GM19023 (cell line): ENCODE measurements at regions not wholly inside any gene's neighbourhood (a gene's known extent, or its start where the extent isn't known, plus 50 kb on each side); places are given as distances from the start of the nearest gene placed in this dataset.
"Not testable (repeated sequence)": the region's sequence is repeated elsewhere in the genome, so short reads cannot be mapped to it uniquely, and the experiment has no call there.

Experiments used
- ATAC-seq: cut with Tn5 transposase; IDR thresholded peaks from one replicate; pipeline ENCODE4 v1.9.1; 2021; ENCODE audit warnings: mild to moderate bottlenecking, moderate library complexity; ENCODE audit not compliant: unreplicated experiment

DNA sequence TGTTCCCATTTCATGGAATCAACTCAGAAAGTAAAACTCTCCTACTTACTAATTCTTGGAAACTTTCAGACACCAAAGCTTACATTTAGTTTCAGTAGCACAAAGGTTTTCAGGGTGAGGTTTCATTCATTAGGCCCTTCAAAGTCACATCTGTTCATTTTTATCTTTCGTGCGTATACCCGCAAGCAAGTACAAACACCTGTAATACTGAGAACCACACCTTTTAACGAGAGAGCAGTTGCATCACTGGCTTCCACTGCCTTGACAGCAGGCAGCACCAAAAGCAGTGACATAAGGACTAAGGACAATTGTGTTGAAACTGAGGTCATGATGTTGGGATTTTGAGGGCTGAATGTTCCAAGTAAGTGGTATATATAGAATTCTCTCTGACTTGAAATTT lies 60.5 kb downstream of the GOLGA6L22 start:
- not testable (repeated sequence) for ATAC-seq

- not testable (repeated sequence) for ATAC-seq
Observed at GRCh38 chr15:22526537-22526936, 67.8 kb downstream of the GOLGA6L22 start.

- not testable (repeated sequence) for ATAC-seq
Observed at GRCh38 chr15:22527016-22527415, 68.3 kb downstream of the GOLGA6L22 start.

DNA sequence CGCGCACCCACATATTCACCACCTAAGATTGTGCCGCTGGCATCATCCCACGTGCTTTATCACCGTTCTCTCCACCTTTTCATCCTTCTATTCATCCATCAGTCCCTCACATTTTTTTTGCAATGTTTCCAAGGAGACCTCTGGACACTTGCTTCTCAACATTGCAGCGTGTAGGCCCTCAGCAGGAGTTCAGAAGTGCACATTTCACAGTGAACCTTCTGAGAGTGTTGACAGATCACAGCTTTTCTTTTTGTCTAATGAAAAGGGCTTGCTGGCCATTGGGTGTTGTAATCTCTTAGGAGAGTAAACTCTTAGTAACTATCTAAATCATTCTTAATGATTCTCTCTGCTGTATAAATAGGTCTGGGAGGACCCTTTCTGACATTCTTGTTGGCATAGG lies 70.5 kb downstream of the GOLGA6L22 start:
- ATAC-seq = not testable (repeated sequence)

DNA sequence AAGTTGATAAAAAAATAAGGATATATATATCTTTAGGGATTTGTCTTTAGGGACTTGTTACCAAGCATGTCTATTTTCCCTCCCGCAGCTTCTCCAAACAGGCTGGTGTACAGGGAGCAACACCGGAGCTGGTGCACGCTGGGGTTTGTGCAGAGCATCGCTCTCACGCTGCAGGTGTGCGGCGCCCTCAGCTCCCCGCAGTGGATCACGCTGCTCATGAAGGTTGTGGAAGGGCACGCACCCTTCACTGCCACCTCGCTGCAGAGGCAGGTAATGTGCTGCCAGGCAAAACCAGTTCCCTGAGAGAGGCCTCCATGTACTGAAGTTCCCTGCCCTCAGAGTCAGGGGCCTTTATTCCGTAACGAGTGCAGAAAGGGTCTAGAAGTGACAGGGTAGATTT lies 101.0 kb downstream of the GOLGA6L22 start:
- not testable (repeated sequence) for ATAC-seq

DNA sequence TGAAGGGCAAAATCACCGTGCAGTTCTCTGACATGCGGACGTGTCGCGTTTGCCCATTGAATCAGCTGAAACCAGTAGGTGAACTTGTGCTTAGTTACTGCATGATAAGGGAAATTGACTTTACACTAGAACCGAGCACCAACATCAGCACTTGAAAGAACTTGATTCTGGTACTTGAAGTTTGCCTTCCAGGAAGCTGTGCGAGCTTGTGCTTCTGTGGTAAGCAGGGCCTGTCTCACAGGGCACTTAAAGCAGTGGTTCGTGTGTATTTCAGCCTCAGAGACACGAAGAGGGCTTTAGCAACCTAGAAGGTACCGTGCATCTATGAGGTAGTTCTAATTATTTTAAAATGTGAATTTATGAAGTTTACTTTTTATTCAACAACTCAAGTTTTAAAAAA lies 103.0 kb downstream of the GOLGA6L22 start:
- ATAC-seq = not testable (repeated sequence)

DNA sequence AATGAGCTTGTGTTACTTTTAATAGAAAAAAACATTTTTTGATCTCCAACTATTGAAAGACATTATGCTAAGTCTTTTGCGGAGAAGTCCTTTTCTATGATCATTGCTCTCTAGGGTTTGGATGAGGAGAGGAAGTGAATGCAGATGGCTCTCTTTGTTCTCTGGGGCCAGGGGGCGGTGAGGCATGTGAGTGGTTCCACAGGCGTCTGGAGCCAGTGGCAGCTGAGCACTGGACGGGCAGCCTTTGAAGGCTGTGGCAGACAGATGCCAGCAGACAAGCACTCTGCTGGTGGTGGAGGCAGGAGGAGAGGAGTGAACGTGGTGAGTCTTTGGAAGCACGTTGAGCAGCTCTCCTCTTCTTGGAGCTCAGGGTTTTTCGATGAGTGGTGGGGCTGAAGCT lies 107.8 kb downstream of the GOLGA6L22 start:
- not testable (repeated sequence) for ATAC-seq

- ATAC-seq = not testable (repeated sequence)
Observed at GRCh38 chr15:22569486-22569885, 110.8 kb downstream of the GOLGA6L22 start.

- peak; percentile 59 for ATAC-seq
Observed at GRCh38 chr15:22572152-22572735, 113.5 kb downstream of the GOLGA6L22 start.

- ATAC-seq = not testable (repeated sequence)
Observed at GRCh38 chr15:22572792-22573191, 114.1 kb downstream of the GOLGA6L22 start.

GRCh38 chr15:22577828-22578227 lies 119.1 kb downstream of the GOLGA6L22 start:
- not testable (repeated sequence) for ATAC-seq

DNA sequence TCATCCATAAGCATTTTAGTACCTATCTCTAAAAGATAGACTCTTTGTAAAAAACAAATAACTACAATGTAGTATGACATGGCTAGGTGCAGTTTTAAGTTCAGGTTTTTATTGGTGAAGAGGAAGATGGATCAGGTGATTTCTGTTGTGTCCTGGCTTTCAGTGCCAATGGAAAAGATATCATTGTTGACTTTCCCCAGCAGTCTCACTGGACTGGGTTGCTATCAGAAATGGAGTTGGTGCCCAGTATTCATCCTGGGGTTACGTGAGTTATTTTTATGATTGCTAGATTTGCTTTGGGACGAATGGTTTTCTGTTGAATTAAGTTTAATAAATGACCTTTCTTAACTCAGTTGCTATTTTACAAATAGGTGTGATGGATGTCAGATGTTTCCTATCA lies 120.5 kb downstream of the GOLGA6L22 start:
- ATAC-seq = not testable (repeated sequence)

DNA sequence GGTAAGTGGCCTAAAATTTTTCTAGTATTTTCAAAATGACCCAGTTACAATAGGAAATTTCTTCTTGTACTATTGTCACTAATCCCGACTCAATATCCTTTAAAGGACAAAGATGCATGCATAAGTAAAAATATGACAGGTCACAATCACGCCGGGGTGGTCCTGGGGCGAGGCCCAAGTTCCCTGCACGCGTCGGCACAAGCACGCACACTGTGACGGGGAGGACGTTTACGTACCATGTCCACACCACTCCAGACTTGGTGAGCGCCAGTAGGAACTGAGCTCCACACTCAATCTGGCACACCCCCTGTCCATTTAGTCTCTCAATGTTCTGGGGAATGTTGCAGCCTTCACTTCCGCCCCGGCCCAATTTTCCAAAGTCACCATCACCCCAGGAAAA lies 128.7 kb downstream of the GOLGA6L22 start:
- ATAC-seq = not testable (repeated sequence)

- ATAC-seq = not testable (repeated sequence)
Observed at GRCh38 chr15:22598552-22598951, 139.8 kb downstream of the GOLGA6L22 start.

DNA sequence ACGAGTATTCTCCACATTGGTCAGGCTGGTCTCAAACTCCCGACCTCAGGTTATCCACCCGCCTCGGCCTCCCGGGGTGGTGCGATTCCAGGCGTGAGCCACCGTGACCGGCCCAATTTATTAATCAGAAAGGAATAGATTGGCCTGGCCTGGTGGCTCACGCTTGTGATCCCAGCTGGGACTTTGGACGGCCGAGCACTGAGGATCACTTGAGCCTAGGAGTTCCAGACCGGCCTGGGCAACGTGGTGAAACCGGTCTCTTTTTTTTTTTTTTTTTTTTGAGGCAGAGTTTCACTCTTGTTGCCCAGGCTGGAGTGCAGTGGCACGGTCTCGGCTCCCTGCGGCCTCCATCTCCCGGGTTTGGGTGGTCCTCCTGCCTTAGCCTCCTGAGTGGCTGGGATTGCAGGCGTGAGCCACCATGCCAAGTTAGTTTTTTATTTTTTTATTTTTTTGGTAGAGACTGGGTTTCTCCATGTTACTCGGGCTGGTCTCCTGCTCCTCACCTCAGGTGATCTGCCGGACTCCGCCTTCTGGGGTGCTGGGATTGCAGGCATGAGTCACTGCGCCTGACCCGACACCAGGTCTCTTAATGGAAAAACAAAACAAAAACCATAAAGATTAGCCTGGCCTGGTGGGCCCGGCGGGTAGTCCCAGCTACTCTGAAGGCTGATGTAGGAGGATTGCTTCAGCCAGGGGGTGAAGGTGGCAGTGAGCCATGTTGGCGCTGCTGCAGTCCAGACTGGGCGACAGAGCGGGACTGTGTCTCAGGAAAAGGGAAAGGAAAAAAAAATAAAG lies 141.0 kb downstream of the GOLGA6L22 start:
- ATAC-seq = not testable (repeated sequence)

DNA sequence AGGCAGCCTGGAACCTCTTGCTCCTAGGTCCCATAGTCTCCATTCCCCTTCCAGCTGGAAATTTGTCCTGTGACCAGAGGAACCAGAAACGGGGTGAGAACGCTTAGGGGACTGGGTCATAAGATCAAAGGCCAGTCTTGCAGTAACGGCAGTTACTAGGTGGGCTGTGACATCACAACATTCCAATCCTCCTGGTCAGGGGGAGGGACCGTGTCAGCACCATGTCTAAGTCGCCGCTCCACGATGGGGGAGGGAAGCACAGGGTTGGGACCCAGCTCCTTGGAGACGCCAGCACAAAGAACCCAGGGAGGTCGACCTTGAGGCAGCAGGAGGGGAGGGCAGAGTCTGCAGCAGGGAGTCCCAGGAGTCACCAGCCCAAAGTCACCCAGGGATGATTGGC lies 158.3 kb downstream of the GOLGA6L22 start:
- ATAC-seq = not testable (repeated sequence)

DNA sequence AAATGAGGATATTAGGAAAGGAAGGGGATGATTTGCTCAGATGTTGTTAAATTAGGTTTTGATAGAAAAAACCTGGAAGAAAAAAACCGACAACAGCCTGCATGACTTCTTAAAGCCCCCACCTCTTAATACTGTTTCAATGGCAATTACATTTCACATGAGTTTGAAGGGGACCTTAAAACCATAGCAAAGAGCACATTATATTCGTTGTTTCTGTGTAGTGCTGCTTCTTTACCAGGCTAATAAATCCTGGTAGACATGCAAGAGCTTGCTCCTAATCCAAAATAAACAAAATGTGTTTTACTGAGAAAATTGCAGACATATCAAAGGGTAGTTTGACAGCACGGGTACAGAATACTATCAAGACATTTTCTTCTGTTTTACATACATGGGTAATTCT lies 154.7 kb upstream of the NIPA1 start:
- not testable (repeated sequence) for ATAC-seq

DNA sequence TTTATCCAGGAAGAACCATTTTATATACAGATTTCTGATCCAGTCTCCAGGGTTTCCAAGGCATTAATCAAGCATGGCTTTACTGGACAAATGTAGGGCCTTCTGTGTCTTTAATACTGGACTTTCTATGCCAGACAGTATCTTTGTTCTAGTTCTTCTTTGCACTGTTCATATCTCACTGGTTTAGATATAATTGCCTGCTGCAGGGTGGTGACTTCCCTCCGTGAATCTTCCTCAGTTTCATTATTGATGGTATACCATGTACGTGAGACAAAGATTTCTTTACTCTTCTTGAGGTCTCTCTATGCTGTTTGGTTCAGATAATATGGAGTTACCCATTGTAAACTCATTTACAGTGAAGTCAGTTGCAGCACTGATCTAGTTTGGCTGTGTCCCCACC lies 146.5 kb upstream of the NIPA1 start:
- not testable (repeated sequence) for ATAC-seq

DNA sequence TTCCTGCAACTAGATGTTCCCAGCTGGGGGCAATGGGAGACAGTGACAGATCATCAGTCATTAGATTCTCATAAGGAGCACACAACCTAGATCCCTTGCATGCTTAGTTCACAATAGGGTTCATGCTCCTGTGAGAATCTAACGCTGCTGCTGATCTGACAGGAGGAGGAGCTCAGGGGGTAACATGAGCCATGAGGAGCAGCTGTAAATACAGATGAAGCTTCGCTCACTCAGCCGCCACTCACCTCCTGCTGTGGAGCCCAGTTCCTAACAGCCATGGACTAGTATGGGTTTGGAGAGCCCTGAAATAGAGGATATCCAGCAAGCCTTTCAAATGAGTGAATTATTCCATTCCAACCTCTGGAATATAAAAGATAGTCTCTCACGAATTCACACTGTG lies 137.0 kb upstream of the NIPA1 start:
- ATAC-seq = not testable (repeated sequence)

DNA sequence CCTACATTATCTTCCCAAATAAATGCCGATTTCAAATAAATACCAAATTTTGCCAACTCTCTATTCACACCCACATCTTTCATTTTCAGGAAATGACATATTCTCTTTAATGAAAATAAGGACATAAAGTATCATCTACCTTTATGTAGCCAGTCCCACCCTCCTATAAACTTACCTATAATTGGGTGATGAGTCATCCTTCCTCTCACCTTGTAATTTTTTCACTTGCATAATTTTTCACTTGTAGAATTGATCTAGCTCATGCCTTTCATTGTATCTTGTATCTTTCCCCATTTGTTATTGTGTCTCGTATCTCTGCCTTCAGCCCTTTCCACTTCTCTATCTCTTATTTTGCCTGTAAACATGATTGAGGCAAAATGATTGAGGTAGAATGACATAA lies 135.3 kb upstream of the NIPA1 start:
- ATAC-seq = not testable (repeated sequence)

DNA sequence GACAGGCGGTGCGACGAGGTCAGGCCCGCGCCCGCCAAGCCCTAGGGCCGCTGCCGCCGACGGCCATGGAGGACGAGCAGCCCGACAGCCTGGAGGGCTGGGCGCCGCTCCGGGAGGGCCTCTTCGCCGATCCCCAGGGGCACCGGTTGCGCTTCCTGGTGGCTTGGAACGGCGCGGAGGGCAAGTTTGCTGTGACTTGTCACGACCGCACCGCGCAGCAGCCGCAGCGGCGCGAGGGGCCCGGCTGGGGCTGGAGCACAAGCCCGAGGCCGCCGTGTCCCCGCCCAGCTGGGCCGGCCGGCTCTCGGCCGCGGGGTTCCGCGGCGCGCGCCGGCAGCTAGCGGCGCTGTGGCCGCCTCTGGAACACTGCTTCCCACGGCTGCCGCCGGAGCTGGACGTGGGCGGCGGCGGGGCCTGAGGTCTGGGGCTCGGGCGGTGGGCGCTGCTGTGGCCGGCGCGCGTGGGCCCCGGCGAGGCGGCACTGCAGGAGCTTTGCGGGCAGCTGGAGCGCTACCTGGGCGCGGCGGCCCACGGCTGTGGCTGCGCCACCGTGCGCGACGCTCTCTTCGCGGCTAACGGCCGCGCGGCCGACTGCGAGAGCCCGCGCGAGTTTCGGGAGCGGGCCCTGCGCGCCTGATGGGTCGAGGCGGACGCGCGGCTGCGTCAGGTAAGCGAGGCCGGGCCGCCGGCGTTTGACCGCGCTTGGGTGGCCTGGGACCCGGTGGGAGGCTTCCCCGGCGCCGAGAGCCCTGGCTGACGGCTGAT lies 122.0 kb upstream of the NIPA1 start:
- ATAC-seq = peak; percentile 85
